Stimulated activated memory B cell treated with anti-CD40 and anti-IgM and Interleukin-4, amounts not matched to agents 10 μg/mL and 1 μg/mL and 100 μg/mL, for 72 hours (primary cell): ENCODE measurements at regions not wholly inside any gene's neighbourhood (a gene's known extent, or its start where the extent isn't known, plus 50 kb on each side); places are given as distances from the start of the nearest gene placed in this dataset.
"Not testable (repeated sequence)": the region's sequence is repeated elsewhere in the genome, so short reads cannot be mapped to it uniquely, and the experiment has no call there.

ENCODE experiments used
- ATAC-seq: fragments of 150-1000 bp; cut with Tn5 transposase; 2 replicates; pipeline ENCODE4 v1.10.0; 2021
- H3K27ac Mint-ChIP-seq: one replicate; pipeline ENCODE4 v1.8.0; 2022; ENCODE audit warnings: mild to moderate bottlenecking, mixed read lengths
- H3K27me3 Mint-ChIP-seq: one replicate; pipeline ENCODE4 v1.8.0; 2022; ENCODE audit warnings: mixed read lengths
- H3K36me3 Mint-ChIP-seq: one replicate; pipeline ENCODE4 v1.8.0; 2022; ENCODE audit warnings: mixed read lengths
- H3K4me1 Mint-ChIP-seq: one replicate; pipeline ENCODE4 v1.8.0; 2022; ENCODE audit warnings: mixed read lengths
- H3K4me3 Mint-ChIP-seq: one replicate; pipeline ENCODE4 v1.8.0; 2022; ENCODE audit warnings: mild to moderate bottlenecking, moderate library complexity, mixed read lengths
- H3K9me3 Mint-ChIP-seq: one replicate; pipeline ENCODE4 v1.8.0; 2022; ENCODE audit warnings: mixed read lengths

GRCh38 chr6:74749211-74750147 lies 456.4 kb downstream of the COL12A1 start:
- Mint-ChIP-seq H3K4me1 (no peaks in the 10 kb centered on the region), H3K36me3 (no peaks in the 10 kb centered on the region), H3K4me3 (no peak overlapping the region), H3K27ac (no peak overlapping the region), H3K9me3 (peaks cover 2% of the 10 kb centered on the region), H3K27me3 (no peaks in the 10 kb centered on the region)
- no peak for ATAC-seq

- Mint-ChIP-seq H3K9me3 (no peaks in the 10 kb centered on the region), H3K27ac (no peak overlapping the region), H3K4me3 (no peak overlapping the region), H3K27me3 (no peaks in the 10 kb centered on the region), H3K36me3 (no peaks in the 10 kb centered on the region), H3K4me1 (no peaks in the 10 kb centered on the region)
- ATAC-seq, result no peak
These were observed 460.2 kb downstream of the COL12A1 start for GRCh38 chr6:74745670-74746069.

GRCh38 chr6:74742793-74743508 lies 462.9 kb downstream of the COL12A1 start:
- no peaks in the 10 kb centered on the region for H3K27me3 Mint-ChIP-seq
- H3K27ac Mint-ChIP-seq, result no peak overlapping the region
- no peaks in the 10 kb centered on the region for H3K4me1 Mint-ChIP-seq
- no peaks in the 10 kb centered on the region for H3K9me3 Mint-ChIP-seq
- no peak overlapping the region for H3K4me3 Mint-ChIP-seq
- H3K36me3 Mint-ChIP-seq, result no peaks in the 10 kb centered on the region
- no peak for ATAC-seq

GRCh38 chr6:74741646-74742045 lies 464.2 kb downstream of the COL12A1 start:
- no peaks in the 10 kb centered on the region for H3K36me3 Mint-ChIP-seq
- no peaks in the 10 kb centered on the region for H3K4me1 Mint-ChIP-seq
- H3K27ac Mint-ChIP-seq, result no peak overlapping the region
- no peak overlapping the region for H3K4me3 Mint-ChIP-seq
- H3K27me3 Mint-ChIP-seq, result no peaks in the 10 kb centered on the region
- peaks cover 3% of the 10 kb centered on the region for H3K9me3 Mint-ChIP-seq
- no peak for ATAC-seq

GRCh38 chr6:74735304-74735703 lies 470.5 kb downstream of the COL12A1 start:
- no peaks in the 10 kb centered on the region for H3K36me3 Mint-ChIP-seq
- H3K4me3 Mint-ChIP-seq, result no peak overlapping the region
- no peaks in the 10 kb centered on the region for H3K4me1 Mint-ChIP-seq
- peaks cover 7% of the 10 kb centered on the region for H3K9me3 Mint-ChIP-seq
- H3K27ac Mint-ChIP-seq, result no peak overlapping the region
- ATAC-seq, result no peak
- H3K27me3 Mint-ChIP-seq, result no peaks in the 10 kb centered on the region

GRCh38 chr6:74734901-74735300 lies 471.0 kb downstream of the COL12A1 start:
- no peaks in the 10 kb centered on the region for H3K4me1 Mint-ChIP-seq
- H3K9me3 Mint-ChIP-seq, result peaks cover 7% of the 10 kb centered on the region
- no peaks in the 10 kb centered on the region for H3K27me3 Mint-ChIP-seq
- no peaks in the 10 kb centered on the region for H3K36me3 Mint-ChIP-seq
- H3K27ac Mint-ChIP-seq, result no peak overlapping the region
- no peak for ATAC-seq
- H3K4me3 Mint-ChIP-seq, result no peak overlapping the region

- ATAC-seq, result no peak
- Mint-ChIP-seq H3K27me3 (no peaks in the 10 kb centered on the region), H3K4me1 (no peaks in the 10 kb centered on the region), H3K27ac (no peak overlapping the region), H3K36me3 (no peaks in the 10 kb centered on the region), H3K4me3 (no peak overlapping the region), H3K9me3 (peaks cover 7% of the 10 kb centered on the region)
These were observed 471.8 kb downstream of the COL12A1 start for GRCh38 chr6:74733830-74734620.

GRCh38 chr6:74731931-74732330 lies 473.9 kb downstream of the COL12A1 start:
- no peak overlapping the region for H3K4me3 Mint-ChIP-seq
- H3K27ac Mint-ChIP-seq, result no peak overlapping the region
- H3K27me3 Mint-ChIP-seq, result no peaks in the 10 kb centered on the region
- no peak for ATAC-seq
- no peaks in the 10 kb centered on the region for H3K4me1 Mint-ChIP-seq
- H3K36me3 Mint-ChIP-seq, result no peaks in the 10 kb centered on the region
- peaks cover 4% of the 10 kb centered on the region for H3K9me3 Mint-ChIP-seq

- Mint-ChIP-seq H3K27ac (no peak overlapping the region), H3K4me3 (no peak overlapping the region), H3K36me3 (no peaks in the 10 kb centered on the region), H3K27me3 (no peaks in the 10 kb centered on the region), H3K4me1 (no peaks in the 10 kb centered on the region), H3K9me3 (peaks cover 4% of the 10 kb centered on the region)
- ATAC-seq, result no peak
These were observed 474.6 kb downstream of the COL12A1 start for GRCh38 chr6:74731204-74731603.

GRCh38 chr6:74720923-74721322 lies 484.9 kb downstream of the COL12A1 start:
- Mint-ChIP-seq H3K36me3 (no peaks in the 10 kb centered on the region), H3K27me3 (no peaks in the 10 kb centered on the region), H3K9me3 (peaks cover 5% of the 10 kb centered on the region), H3K4me1 (no peaks in the 10 kb centered on the region), H3K27ac (no peak overlapping the region), H3K4me3 (no peak overlapping the region)
- ATAC-seq, result no peak

GRCh38 chr6:74717591-74717990 lies 488.3 kb downstream of the COL12A1 start:
- H3K4me1 Mint-ChIP-seq, result no peaks in the 10 kb centered on the region
- no peak overlapping the region for H3K4me3 Mint-ChIP-seq

GRCh38 chr6:74715355-74716085 lies 490.3 kb downstream of the COL12A1 start:
- Mint-ChIP-seq H3K27me3 (no peaks in the 10 kb centered on the region), H3K4me1 (no peaks in the 10 kb centered on the region), H3K9me3 (peaks cover 3% of the 10 kb centered on the region), H3K4me3 (no peak overlapping the region), H3K36me3 (no peaks in the 10 kb centered on the region), H3K27ac (no peak overlapping the region)
- ATAC-seq, result no peak

More at GRCh38 chr6:74717591-74717990, 488.3 kb downstream of the COL12A1 start:
- no peaks in the 10 kb centered on the region for H3K36me3 Mint-ChIP-seq
- ATAC-seq, result no peak
- peaks cover 7% of the 10 kb centered on the region for H3K9me3 Mint-ChIP-seq
- H3K27ac Mint-ChIP-seq, result no peak overlapping the region
- H3K27me3 Mint-ChIP-seq, result no peaks in the 10 kb centered on the region

GRCh38 chr6:74713941-74714340 lies 491.9 kb downstream of the COL12A1 start:
- Mint-ChIP-seq H3K9me3 (peaks cover 3% of the 10 kb centered on the region), H3K27ac (no peak overlapping the region), H3K27me3 (no peaks in the 10 kb centered on the region), H3K4me1 (no peaks in the 10 kb centered on the region), H3K4me3 (no peak overlapping the region), H3K36me3 (no peaks in the 10 kb centered on the region)
- ATAC-seq, result no peak

GRCh38 chr6:74705451-74705850 lies 500.4 kb downstream of the COL12A1 start:
- no peaks in the 10 kb centered on the region for H3K36me3 Mint-ChIP-seq
- no peaks in the 10 kb centered on the region for H3K27me3 Mint-ChIP-seq
- H3K4me3 Mint-ChIP-seq, result no peak overlapping the region
- H3K4me1 Mint-ChIP-seq, result no peaks in the 10 kb centered on the region
- no peak overlapping the region for H3K27ac Mint-ChIP-seq
- ATAC-seq, result no peak
- H3K9me3 Mint-ChIP-seq, result peaks cover 6% of the 10 kb centered on the region

GRCh38 chr6:74704540-74704939 lies 501.3 kb downstream of the COL12A1 start:
- not testable (repeated sequence) for H3K27ac Mint-ChIP-seq, H3K27me3 Mint-ChIP-seq, H3K36me3 Mint-ChIP-seq, ATAC-seq, H3K4me1 Mint-ChIP-seq, H3K9me3 Mint-ChIP-seq, H3K4me3 Mint-ChIP-seq
